Epithelial cell of prostate (primary cell): ENCODE measurements at regions not wholly inside any gene's neighbourhood (a gene's known extent, or its start where the extent isn't known, plus 50 kb on each side); places are given as distances from the start of the nearest gene placed in this dataset.

Source experiments
- DNase-seq: peaks from one replicate; pipeline ENCODE4 v3.0.0-alpha.2; 2011; ENCODE audit warnings: low read depth, low spot score
- H3K27ac ChIP-seq: fragments of 450-650 bp; 2 replicates; pipeline ENCODE4 v1.5.1; 2017; ENCODE audit warnings: mild to moderate bottlenecking

- DNase-seq = no peak
These were observed 155.7 kb upstream of the STX18 start for GRCh38 chr4:4697584-4697983.

GRCh38 chr4:4696530-4696929 lies 154.7 kb upstream of the STX18 start:
- DNase-seq = no peak
- no peak overlapping the region for H3K27ac ChIP-seq

More at GRCh38 chr4:4697584-4697983, 155.7 kb upstream of the STX18 start:
- no peak overlapping the region for H3K27ac ChIP-seq

DNA sequence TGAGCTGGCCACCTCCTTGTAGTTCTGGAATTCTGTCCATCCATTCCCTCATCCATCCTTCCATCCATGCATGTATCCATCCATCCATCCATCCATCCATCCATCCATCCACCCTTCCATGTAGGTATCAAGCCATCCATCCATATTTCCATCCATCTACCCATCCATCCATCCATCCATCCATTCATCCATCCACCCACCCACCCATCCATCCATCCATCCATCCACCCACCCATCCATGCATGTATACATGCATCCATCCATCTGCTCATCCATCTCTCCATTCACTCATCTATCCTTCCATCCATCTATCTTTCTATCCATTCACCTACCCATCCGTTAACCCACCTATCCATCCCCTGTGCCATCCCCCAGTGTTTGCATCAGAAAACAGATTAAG lies 153.6 kb upstream of the STX18 start:
- H3K27ac ChIP-seq = no peak overlapping the region
- no peak for DNase-seq

- DNase-seq = no peak
These were observed 153.0 kb upstream of the STX18 start for GRCh38 chr4:4694827-4695226.

GRCh38 chr4:4694296-4694772 lies 152.5 kb upstream of the STX18 start:
- H3K27ac ChIP-seq = no peak overlapping the region
- no peak for DNase-seq

More at GRCh38 chr4:4694827-4695226, 153.0 kb upstream of the STX18 start:
- no peak overlapping the region for H3K27ac ChIP-seq

DNA sequence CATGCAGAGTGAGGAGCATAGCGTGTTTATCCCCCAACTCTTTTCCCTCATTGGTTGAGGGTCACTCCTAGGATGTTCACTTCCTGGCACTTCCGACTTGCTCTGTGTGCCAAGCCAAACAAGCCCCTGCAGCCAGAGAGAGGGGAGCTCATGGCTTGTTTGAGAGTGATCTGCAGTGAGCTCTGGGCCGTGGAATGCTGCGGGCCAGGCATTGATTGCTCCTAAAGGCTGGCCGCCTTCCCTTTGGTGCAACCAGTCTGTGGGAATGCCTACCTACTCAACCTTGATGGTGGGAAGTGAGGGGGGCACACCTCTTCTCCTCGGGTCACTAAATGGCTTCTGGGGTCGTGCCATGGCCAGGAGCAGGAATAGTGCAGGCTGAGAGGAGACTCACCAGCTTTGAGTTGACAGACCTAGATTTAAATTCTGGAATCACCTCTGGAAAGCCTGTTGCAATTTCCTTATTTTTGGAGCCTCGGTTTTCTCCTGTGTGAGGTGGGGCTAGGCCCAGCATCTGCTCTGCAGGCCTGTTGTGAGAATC lies 152.0 kb upstream of the STX18 start:
- no peak overlapping the region for H3K27ac ChIP-seq
- DNase-seq = no peak

DNA sequence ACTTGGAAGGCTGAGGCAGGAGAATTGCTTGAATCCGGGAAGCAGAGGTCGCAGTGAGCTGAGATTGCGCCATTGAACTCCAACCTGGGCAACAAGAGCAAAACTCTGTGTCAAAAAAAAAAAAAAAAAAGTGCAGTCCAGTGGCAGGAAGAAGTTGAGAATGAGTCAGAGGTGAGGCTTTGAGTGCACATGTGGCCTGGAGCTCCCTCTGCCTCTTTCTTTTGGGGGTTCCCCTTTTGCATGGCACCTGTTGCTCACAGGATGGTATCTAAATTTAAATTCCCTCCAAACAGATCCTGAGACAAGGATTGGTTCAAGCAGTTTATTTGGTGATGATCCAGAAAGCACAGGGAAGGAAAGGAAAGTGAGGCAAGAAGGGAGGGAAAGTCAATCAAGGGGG lies 151.4 kb upstream of the STX18 start:
- no peak overlapping the region for H3K27ac ChIP-seq
- no peak for DNase-seq

DNA sequence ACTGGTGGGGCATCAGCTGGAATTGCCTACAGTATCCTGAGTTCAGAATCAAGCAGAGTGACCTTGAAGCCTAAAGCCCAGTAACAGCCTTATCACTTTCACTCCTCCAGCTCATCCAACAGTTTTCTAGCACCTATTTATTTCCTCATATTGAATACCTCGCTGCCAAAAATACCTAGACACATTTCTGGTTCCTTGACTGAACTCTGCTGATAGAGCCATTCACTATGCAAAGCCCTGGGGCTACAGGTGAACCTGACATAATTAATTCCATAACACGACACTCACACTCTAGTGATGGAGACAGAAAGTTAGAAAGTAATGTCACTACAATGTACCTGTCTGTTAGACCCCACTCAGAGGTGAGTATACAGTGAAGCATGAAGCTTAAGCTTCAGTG lies 149.0 kb upstream of the STX18 start:
- H3K27ac ChIP-seq = no peak overlapping the region
- no peak for DNase-seq

- H3K27ac ChIP-seq = no peak overlapping the region
- no peak for DNase-seq
These were observed 148.0 kb upstream of the STX18 start for GRCh38 chr4:4689694-4690440.

- DNase-seq = no peak
- H3K27ac ChIP-seq = no peak overlapping the region
These were observed 146.3 kb upstream of the STX18 start for GRCh38 chr4:4687935-4688727.

- H3K27ac ChIP-seq = no peak overlapping the region
- DNase-seq = no peak
These were observed 145.3 kb upstream of the STX18 start for GRCh38 chr4:4687100-4687499.

GRCh38 chr4:4685810-4686795 lies 144.3 kb upstream of the STX18 start:
- DNase-seq = no peak
- H3K27ac ChIP-seq = no peak overlapping the region

GRCh38 chr4:4681653-4682052 lies 139.8 kb upstream of the STX18 start:
- H3K27ac ChIP-seq = no peak overlapping the region
- no peak for DNase-seq

- no peak overlapping the region for H3K27ac ChIP-seq
- DNase-seq = no peak
These were observed 138.9 kb upstream of the STX18 start for GRCh38 chr4:4680758-4681157.

DNA sequence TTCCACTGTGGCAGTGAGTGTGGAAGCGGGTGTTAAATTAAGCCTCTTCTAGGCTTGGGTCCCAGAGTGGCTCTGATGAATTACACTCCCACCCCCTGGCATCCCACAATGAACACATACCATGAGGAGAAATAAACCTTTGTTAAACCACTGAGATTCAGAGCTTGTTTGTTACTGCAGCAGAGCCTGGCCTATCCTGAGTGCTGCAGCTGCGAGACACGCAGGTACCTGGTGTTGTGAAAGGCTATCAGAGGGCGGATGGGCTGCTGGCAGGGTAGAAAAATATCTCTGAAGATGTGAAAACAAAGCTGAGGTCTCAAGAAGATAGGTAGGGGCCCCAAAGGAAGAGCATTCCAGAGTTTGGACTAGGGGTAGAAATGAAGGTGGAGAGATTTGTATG lies 138.4 kb upstream of the STX18 start:
- DNase-seq = no peak
- H3K27ac ChIP-seq = no peak overlapping the region

DNA sequence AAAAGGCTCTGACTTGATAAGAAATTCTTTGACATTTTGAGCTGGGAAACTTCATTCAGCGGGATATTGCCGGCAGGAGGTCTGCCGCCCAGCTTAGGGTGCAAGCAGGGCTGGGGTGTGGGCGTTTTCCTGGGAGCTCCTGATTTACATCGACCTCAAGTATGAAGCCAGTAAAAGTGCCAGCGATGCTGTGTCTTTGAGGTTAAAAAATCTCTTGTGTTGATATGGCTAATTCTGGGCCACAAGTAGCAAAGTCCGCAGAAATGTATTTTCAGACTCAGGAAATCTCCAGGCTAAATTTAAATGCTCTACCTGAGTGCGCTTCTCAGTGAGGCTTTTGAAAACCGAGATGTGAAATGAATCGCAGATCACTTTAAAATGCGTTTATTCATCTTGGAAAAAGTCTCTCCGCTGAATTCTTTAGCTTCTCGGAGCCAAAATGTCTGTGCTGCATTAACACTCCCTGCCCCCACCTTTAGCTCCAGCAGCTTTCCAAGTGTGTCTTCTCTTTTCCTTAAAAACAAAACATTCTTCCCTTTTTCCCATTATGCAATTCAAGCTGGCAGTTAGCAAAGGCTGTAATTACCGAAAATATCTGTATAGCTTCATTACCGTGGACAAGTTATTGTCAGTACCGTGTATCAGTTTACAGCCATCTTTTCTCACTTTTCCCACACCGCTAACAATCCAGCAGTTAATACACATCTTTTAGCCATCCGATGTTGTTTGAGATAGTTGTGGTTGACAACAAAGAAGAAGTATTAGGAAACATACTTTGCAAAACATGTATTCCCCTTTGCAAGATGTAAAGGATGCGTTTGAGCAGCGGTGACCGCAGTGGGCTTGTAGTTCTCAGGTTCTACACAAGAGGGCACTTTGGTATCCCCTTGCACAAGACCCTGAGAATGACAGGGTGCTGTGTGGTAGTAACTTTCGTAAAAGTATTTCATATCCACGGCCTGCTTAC lies 136.0 kb upstream of the STX18 start:
- no peak overlapping the region for H3K27ac ChIP-seq
- DNase-seq = no peak

GRCh38 chr4:4675641-4676040 lies 133.8 kb upstream of the STX18 start:
- DNase-seq = no peak
- H3K27ac ChIP-seq = no peak overlapping the region

GRCh38 chr4:4675051-4675581 lies 133.3 kb upstream of the STX18 start:
- H3K27ac ChIP-seq = no peak overlapping the region
- DNase-seq = no peak

DNA sequence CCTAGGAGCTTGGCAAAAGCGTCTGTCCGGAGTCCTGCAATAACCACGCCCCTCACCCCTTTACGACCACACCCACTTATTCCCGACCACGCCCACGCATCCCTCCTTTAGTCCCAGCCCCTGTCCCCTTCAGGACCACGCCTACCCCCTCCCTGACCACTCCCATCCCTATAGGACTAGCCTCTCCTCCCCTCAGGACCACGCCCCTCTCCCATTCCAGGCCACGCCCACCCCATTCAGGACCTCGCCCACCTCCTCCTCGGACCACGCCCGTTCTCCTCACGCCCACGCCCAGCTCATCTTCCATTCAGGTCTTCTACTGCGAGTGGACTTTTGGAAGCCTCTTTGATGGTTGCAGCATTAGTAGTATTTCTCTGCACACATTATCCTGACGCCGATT lies 131.2 kb upstream of the STX18 start:
- DNase-seq = no peak
- H3K27ac ChIP-seq = no peak overlapping the region
